ENCODE measurements at regions not wholly inside any gene's neighbourhood (a gene's known extent, or its start where the extent isn't known, plus 50 kb on each side); places are given as distances from the start of the nearest gene placed in this dataset.

GRCh38 chr2:173631127-173631460 is 276.4 kb downstream of the CDCA7 start:
- TF ChIP-seq RFX5 (IDR thresholded peaks at IDR 0.05; ENCODE audit: low read depth, low read length) (no peak), PHF21A (CRISPR knock-in tag; IDR thresholded peaks at IDR 0.05) (no peak)

Data from HepG2 (cell line).